ENCODE measurements at regions not wholly inside any gene's neighbourhood (a gene's known extent, or its start where the extent isn't known, plus 50 kb on each side); places are given as distances from the start of the nearest gene placed in this dataset.

DNA sequence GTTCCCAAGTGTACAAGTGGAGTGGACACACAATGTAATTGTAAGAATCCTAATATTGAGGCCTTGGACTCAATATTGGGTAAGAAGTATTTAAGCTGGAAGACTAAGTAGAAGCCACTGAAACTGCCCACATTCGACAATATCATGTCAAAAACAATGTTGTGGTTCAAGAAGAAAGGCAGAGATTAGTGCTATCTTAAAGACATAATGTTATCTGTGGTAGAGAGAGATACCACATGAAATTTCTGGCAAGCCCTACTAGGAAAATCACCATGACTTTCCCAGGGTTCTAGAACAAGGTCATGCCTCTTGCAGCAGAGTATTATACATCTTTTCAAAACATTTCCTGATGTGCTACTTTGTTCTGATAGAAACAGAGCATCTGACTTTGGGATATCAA is 192.6 kb downstream of the RAP2B start:
- TF ChIP-seq, protein P1, sequence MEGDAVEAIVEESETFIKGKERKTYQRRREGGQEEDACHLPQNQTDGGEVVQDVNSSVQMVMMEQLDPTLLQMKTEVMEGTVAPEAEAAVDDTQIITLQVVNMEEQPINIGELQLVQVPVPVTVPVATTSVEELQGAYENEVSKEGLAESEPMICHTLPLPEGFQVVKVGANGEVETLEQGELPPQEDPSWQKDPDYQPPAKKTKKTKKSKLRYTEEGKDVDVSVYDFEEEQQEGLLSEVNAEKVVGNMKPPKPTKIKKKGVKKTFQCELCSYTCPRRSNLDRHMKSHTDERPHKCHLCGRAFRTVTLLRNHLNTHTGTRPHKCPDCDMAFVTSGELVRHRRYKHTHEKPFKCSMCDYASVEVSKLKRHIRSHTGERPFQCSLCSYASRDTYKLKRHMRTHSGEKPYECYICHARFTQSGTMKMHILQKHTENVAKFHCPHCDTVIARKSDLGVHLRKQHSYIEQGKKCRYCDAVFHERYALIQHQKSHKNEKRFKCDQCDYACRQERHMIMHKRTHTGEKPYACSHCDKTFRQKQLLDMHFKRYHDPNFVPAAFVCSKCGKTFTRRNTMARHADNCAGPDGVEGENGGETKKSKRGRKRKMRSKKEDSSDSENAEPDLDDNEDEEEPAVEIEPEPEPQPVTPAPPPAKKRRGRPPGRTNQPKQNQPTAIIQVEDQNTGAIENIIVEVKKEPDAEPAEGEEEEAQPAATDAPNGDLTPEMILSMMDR (IDR thresholded peaks at IDR 0.05; ENCODE audit: low read depth, low read length), result no peak
- no peak overlapping the region for H3K4me3 ChIP-seq (ENCODE audit: low read depth, low read length)

DNA sequence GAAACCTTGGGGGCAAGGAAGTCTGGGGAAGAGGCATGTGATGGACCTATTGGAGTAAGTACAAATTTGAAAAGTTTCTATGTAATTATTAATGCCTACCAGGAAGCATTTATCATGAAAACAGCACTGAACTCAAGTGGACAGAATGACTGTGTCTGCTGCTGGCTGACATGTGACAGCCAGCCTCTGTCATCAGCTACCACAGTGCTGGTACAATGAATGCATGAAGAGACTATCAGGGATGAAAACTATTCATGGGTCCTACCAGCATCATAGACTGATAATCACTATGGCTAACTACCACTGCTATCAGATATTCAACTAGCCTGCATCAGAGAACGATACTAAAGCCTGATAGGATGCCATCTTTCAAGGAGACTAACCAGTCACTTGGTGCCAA is 193.5 kb downstream of the RAP2B start:
- TF ChIP-seq, protein P1 (IDR thresholded peaks at IDR 0.05; ENCODE audit: low read depth, low read length), result no peak
- H3K4me3 ChIP-seq (ENCODE audit: low read depth, low read length), result no peak overlapping the region

DNA sequence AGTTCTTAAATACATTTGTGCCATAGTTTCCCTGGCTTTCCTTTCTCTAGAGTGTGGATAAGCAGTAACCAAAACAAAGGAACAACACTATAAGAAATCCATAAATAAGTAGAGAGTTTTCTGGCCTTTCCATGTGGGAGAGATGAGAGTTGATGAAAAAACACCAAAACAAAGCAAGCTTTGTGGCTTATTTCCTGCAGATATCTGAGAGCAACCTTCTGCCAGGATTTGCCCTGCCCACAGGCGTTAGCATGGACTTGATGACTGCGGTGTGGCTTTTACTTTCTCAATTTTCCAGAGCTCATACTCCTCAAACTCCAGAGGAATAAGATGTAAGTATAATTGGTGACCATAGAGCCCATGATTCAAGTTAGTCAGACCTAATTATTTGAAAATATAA is 194.9 kb downstream of the RAP2B start:
- TF ChIP-seq, protein P1 (IDR thresholded peaks at IDR 0.05; ENCODE audit: low read depth, low read length), result no peak
- no peak overlapping the region for H3K4me3 ChIP-seq (ENCODE audit: low read depth, low read length)

DNA sequence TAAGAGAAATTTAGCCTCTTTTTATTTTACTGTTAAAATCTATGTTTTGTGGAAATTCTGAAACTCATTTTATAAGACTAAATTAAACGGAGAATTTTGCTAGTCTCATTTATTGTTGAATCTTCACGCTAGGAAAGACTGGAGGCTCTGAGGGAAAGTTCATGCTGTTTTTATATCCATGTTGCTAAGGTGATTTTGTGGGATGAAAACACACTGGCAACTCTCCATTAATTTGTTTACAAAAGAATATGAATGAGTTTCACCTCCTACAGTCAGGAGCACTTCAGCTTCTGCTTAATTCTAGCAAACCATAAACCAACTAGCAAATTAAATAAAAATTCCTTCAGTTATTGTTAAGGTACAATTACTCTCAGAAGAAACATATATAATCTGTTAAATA is 195.4 kb downstream of the RAP2B start:
- TF ChIP-seq, protein P1 (IDR thresholded peaks at IDR 0.05; ENCODE audit: low read depth, low read length), result no peak
- no peak overlapping the region for H3K4me3 ChIP-seq (ENCODE audit: low read depth, low read length)

DNA sequence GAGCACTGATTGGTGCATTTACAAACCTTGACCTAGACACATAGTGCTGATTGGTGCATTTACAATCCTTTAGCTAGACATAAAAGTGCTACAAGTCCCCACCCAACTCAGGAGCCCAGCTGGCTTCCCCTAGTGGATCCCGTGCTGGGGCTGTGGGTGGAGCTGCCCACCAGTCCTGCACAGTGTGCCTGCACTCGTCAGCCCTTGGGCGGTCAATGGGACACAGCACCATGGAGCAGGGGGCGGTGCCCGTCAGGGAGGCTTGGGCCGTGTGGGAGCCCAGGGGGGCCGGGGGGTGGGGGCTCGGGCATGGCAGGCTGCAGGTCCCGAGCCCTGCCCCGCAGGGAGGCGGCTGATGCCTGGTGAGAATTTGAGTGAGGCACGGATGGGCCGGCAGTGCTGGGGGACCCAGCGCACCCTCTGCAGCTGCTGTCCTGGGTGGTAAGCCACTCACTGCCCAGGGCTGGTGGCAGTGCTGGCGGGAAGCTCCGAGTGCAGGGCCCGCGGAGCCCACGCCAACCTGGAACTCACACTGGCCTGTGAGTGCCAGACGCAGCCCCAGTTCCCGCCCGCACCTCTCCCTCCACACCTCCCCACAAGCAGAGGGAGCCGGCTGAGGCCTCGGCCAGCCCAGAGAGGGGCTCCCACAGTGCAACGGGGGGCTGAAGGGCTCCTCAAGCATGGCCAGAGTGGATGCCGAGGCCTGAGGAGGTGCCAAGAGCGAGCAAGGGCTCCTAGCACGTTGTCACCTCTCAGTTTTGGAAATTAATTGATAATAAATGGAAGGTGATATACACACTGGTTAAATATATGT is 207.7 kb downstream of the RAP2B start:
- no peak overlapping the region for H3K4me3 ChIP-seq (ENCODE audit: low read depth, low read length)
- TF ChIP-seq, protein P1 (IDR thresholded peaks at IDR 0.05; ENCODE audit: low read depth, low read length), result no peak

DNA sequence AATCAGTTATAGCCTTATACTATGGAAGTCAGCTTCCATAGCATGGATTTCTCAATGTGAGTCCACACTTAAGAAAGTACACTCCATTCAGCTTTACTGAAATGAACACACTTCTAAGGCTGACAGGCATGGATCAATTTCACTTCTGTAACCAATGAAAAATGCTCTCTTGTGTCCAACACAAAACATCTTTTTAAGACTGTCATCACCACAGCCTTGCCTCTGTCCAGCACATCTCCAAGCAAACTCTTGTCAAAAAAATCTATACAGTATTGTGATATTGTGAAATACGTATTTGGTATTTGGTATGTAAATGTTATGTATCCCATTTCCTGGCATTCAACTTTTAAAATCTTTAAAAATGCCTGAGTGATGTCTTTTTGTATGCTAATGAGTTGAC is 208.7 kb downstream of the RAP2B start:
- no peak overlapping the region for H3K4me3 ChIP-seq (ENCODE audit: low read depth, low read length)
- TF ChIP-seq, protein P1 (IDR thresholded peaks at IDR 0.05; ENCODE audit: low read depth, low read length), result no peak

DNA sequence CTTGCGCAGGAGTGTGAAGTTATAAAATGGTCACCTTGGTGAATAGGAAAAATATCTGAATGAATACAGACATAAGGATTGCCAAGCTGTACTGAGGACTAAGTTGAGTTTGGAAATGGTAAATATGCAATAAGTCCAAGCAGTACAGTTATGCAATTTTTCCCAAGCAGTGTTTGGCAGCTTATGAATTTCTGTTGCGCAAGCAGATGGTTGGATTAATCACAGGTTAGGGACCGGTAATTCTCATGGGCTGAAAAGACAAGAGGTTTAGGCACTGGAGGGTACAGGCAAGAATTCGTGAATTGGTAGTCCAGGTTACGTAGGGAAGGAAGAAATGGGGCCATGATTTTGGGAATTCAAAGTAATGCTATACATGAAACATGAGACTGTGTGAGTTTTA is 210.3 kb downstream of the RAP2B start:
- H3K4me3 ChIP-seq (ENCODE audit: low read depth, low read length), result no peak overlapping the region
- TF ChIP-seq, protein P1 (IDR thresholded peaks at IDR 0.05; ENCODE audit: low read depth, low read length), result no peak
